ENCODE measurements at regions not wholly inside any gene's neighbourhood (a gene's known extent, or its start where the extent isn't known, plus 50 kb on each side); places are given as distances from the start of the nearest gene placed in this dataset.
A peak's percentile ranks its signal among the peaks of the same experiment; 100 is the strongest.

DNA sequence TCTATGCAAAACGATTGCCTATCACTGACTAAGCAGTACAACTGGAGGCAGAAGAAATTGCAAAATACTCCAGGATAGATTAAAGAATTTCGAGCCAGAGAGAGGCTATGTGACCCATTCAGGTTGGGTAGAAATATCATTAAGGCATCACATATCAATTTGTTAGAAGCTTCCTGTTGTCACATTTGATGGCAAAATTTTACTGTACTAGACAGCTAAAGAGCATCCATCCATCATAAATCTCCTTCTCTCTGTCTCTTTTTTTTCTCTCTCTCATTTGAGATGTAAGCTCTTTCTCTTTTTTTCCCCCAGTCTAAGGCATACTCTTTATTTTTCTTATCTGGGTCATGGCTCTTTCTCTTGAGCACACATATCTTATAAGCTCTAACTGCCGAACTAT lies 155.7 kb downstream of the EVA1A start:
- Histone ChIP-seq H4K20me1 (replicated peaks; ENCODE audit: insufficient read depth) (no peaks in the 10 kb centered on the region), H3K4me1 (ENCODE audit: insufficient read depth) (peaks cover 27% of the 10 kb centered on the region), H3K27ac (ENCODE audit: low read depth) (no peak overlapping the region), H3K27me3 (ENCODE audit: insufficient read depth) (no peaks in the 10 kb centered on the region), H3K4me2 (no peak overlapping the region), H3K79me2 (replicated peaks; ENCODE audit: insufficient read depth) (no peaks in the 10 kb centered on the region), H3F3A (replicated peaks; ENCODE audit: low read depth) (no peaks in the 10 kb centered on the region), H3K4me3 (no peak overlapping the region), H3K9me2 (ENCODE audit: insufficient read depth) (no peaks in the 10 kb centered on the region), H3K36me3 (ENCODE audit: insufficient read depth) (no peaks in the 10 kb centered on the region), H2AFZ (no peak overlapping the region)
- ATAC-seq (no peak), DNase-seq (ENCODE audit: low spot score) (no peak)
- Mint-ChIP-seq H3K27me3 (ENCODE audit: insufficient read depth, low read depth, poor library complexity) (no peaks in the 10 kb centered on the region), H3K9me3 (0 out of 3 replicates have a peak, but pooled peaks cover 1% of the 10 kb centered on the region), H3K27ac (peak overlapping the region; percentile 84; the same call in 1 of the 2 replicates), H3K4me1 (peaks cover 37% of the 10 kb centered on the region), H3K36me3 (ENCODE audit: low read depth) (0 out of 3 replicates have a peak, but pooled peaks cover 3% of the 10 kb centered on the region), H3K4me3 (no peak overlapping the region)
- TF ChIP-seq, protein P1, sequence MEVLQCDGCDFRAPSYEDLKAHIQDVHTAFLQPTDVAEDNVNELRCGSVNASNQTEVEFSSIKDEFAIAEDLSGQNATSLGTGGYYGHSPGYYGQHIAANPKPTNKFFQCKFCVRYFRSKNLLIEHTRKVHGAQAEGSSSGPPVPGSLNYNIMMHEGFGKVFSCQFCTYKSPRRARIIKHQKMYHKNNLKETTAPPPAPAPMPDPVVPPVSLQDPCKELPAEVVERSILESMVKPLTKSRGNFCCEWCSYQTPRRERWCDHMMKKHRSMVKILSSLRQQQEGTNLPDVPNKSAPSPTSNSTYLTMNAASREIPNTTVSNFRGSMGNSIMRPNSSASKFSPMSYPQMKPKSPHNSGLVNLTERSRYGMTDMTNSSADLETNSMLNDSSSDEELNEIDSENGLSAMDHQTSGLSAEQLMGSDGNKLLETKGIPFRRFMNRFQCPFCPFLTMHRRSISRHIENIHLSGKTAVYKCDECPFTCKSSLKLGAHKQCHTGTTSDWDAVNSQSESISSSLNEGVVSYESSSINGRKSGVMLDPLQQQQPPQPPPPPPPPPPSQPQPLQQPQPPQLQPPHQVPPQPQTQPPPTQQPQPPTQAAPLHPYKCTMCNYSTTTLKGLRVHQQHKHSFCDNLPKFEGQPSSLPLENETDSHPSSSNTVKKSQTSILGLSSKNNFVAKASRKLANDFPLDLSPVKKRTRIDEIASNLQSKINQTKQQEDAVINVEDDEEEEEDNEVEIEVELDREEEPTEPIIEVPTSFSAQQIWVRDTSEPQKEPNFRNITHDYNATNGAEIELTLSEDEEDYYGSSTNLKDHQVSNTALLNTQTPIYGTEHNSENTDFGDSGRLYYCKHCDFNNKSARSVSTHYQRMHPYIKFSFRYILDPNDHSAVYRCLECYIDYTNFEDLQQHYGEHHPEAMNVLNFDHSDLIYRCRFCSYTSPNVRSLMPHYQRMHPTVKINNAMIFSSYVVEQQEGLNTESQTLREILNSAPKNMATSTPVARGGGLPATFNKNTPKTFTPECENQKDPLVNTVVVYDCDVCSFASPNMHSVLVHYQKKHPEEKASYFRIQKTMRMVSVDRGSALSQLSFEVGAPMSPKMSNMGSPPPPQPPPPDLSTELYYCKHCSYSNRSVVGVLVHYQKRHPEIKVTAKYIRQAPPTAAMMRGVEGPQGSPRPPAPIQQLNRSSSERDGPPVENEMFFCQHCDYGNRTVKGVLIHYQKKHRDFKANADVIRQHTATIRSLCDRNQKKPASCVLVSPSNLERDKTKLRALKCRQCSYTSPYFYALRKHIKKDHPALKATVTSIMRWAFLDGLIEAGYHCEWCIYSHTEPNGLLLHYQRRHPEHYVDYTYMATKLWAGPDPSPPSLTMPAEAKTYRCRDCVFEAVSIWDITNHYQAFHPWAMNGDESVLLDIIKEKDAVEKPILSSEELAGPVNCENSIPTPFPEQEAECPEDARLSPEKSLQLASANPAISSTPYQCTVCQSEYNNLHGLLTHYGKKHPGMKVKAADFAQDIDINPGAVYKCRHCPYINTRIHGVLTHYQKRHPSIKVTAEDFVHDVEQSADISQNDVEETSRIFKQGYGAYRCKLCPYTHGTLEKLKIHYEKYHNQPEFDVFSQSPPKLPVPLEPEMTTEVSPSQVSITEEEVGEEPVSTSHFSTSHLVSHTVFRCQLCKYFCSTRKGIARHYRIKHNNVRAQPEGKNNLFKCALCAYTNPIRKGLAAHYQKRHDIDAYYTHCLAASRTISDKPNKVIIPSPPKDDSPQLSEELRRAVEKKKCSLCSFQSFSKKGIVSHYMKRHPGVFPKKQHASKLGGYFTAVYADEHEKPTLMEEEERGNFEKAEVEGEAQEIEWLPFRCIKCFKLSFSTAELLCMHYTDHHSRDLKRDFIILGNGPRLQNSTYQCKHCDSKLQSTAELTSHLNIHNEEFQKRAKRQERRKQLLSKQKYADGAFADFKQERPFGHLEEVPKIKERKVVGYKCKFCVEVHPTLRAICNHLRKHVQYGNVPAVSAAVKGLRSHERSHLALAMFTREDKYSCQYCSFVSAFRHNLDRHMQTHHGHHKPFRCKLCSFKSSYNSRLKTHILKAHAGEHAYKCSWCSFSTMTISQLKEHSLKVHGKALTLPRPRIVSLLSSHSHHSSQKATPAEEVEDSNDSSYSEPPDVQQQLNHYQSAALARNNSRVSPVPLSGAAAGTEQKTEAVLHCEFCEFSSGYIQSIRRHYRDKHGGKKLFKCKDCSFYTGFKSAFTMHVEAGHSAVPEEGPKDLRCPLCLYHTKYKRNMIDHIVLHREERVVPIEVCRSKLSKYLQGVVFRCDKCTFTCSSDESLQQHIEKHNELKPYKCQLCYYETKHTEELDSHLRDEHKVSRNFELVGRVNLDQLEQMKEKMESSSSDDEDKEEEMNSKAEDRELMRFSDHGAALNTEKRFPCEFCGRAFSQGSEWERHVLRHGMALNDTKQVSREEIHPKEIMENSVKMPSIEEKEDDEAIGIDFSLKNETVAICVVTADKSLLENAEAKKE (CRISPR knock-in tag; IDR thresholded peaks at IDR 0.05), result no peak
- TF ChIP-seq, protein P2, sequence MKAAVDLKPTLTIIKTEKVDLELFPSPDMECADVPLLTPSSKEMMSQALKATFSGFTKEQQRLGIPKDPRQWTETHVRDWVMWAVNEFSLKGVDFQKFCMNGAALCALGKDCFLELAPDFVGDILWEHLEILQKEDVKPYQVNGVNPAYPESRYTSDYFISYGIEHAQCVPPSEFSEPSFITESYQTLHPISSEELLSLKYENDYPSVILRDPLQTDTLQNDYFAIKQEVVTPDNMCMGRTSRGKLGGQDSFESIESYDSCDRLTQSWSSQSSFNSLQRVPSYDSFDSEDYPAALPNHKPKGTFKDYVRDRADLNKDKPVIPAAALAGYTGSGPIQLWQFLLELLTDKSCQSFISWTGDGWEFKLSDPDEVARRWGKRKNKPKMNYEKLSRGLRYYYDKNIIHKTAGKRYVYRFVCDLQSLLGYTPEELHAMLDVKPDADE (IDR thresholded peaks at IDR 0.05), result no peak
- no peak for TF ChIP-seq ZNF114 (CRISPR knock-in tag; IDR thresholded peaks at IDR 0.05)
- TF ChIP-seq EZH2phosphoT487 (IDR thresholded peaks at IDR 0.05; ENCODE audit: unreplicated experiment), result no peak
- no peak for TF ChIP-seq NANOG (IDR thresholded peaks at IDR 0.05; ENCODE audit: borderline replicate concordance)
- TF ChIP-seq, protein P3, sequence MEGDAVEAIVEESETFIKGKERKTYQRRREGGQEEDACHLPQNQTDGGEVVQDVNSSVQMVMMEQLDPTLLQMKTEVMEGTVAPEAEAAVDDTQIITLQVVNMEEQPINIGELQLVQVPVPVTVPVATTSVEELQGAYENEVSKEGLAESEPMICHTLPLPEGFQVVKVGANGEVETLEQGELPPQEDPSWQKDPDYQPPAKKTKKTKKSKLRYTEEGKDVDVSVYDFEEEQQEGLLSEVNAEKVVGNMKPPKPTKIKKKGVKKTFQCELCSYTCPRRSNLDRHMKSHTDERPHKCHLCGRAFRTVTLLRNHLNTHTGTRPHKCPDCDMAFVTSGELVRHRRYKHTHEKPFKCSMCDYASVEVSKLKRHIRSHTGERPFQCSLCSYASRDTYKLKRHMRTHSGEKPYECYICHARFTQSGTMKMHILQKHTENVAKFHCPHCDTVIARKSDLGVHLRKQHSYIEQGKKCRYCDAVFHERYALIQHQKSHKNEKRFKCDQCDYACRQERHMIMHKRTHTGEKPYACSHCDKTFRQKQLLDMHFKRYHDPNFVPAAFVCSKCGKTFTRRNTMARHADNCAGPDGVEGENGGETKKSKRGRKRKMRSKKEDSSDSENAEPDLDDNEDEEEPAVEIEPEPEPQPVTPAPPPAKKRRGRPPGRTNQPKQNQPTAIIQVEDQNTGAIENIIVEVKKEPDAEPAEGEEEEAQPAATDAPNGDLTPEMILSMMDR (conservative IDR thresholded peaks at IDR 0.05; ENCODE audit: low read depth in 2 of 2), result no peak
- no peak for TF ChIP-seq CREB1 (CRISPR knock-in tag; IDR thresholded peaks at IDR 0.05; ENCODE audit: low read depth)
- no peak for TF ChIP-seq POLR2AphosphoS5 (IDR thresholded peaks at IDR 0.05; ENCODE audit: low read depth)
- no peak for TF ChIP-seq JUNB (IDR thresholded peaks at IDR 0.05; ENCODE audit: unreplicated experiment)
- no peak for TF ChIP-seq ZNF331 (CRISPR knock-in tag; IDR thresholded peaks at IDR 0.05; ENCODE audit: low read depth)
- no peak for TF ChIP-seq STAT1 (IDR thresholded peaks at IDR 0.05; ENCODE audit: unreplicated experiment)
- TF ChIP-seq EZH2 (IDR thresholded peaks at IDR 0.05; ENCODE audit: low read depth, unreplicated experiment), result no peak
- TF ChIP-seq, protein P4, sequence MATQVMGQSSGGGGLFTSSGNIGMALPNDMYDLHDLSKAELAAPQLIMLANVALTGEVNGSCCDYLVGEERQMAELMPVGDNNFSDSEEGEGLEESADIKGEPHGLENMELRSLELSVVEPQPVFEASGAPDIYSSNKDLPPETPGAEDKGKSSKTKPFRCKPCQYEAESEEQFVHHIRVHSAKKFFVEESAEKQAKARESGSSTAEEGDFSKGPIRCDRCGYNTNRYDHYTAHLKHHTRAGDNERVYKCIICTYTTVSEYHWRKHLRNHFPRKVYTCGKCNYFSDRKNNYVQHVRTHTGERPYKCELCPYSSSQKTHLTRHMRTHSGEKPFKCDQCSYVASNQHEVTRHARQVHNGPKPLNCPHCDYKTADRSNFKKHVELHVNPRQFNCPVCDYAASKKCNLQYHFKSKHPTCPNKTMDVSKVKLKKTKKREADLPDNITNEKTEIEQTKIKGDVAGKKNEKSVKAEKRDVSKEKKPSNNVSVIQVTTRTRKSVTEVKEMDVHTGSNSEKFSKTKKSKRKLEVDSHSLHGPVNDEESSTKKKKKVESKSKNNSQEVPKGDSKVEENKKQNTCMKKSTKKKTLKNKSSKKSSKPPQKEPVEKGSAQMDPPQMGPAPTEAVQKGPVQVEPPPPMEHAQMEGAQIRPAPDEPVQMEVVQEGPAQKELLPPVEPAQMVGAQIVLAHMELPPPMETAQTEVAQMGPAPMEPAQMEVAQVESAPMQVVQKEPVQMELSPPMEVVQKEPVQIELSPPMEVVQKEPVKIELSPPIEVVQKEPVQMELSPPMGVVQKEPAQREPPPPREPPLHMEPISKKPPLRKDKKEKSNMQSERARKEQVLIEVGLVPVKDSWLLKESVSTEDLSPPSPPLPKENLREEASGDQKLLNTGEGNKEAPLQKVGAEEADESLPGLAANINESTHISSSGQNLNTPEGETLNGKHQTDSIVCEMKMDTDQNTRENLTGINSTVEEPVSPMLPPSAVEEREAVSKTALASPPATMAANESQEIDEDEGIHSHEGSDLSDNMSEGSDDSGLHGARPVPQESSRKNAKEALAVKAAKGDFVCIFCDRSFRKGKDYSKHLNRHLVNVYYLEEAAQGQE (IDR thresholded peaks at IDR 0.05; ENCODE audit: unreplicated experiment), result no peak

Data from GM23338 (cell line).